DND-41 (cell line): ENCODE measurements at regions not wholly inside any gene's neighbourhood (a gene's known extent, or its start where the extent isn't known, plus 50 kb on each side); places are given as distances from the start of the nearest gene placed in this dataset.

Experiments
- ATAC-seq: fragments of 200-7000 bp; cut with Tn5 transposase; 3 replicates; pipeline ENCODE4 v1.9.1; 2021; ENCODE audit warnings: low read depth; ENCODE audit not compliant: insufficient read depth
- DNase-seq: peaks from one replicate; pipeline ENCODE4 v3.0.0-alpha.2; 2020
- H2AFZ ChIP-seq: 2 replicates; pipeline ENCODE4 v1.6.0; 2012; ENCODE audit warnings: low read depth, low read length
- H3K27ac ChIP-seq: 2 replicates; pipeline ENCODE4 v1.5.1; 2012; ENCODE audit warnings: low read length, inconsistent platforms
- H3K27me3 ChIP-seq: fragments of 200-600 bp; sonication (generic); 2 replicates; pipeline ENCODE4 v1.6.0; 2012; ENCODE audit warnings: low read length, mild to moderate bottlenecking, inconsistent platforms; ENCODE audit not compliant: insufficient read depth, poor library complexity
- H3K36me3 ChIP-seq: 2 replicates; pipeline ENCODE4 v1.5.1; 2012; ENCODE audit warnings: low read length, inconsistent platforms; ENCODE audit not compliant: insufficient read depth
- H3K4me1 ChIP-seq: 2 replicates; pipeline ENCODE4 v1.5.1; 2012; ENCODE audit warnings: mild to moderate bottlenecking, low read length; ENCODE audit not compliant: insufficient read depth
- H3K4me2 ChIP-seq: 2 replicates; pipeline ENCODE4 v1.6.0; 2012; ENCODE audit warnings: mild to moderate bottlenecking, moderate library complexity, low read length, inconsistent platforms; ENCODE audit not compliant: insufficient read depth
- H3K4me3 ChIP-seq, 2 experiments: fragments of 200-600 bp in 1 of 2; shearing (Covaris generic) in 1 of 2; 2 replicates each; pipeline ENCODE4 v1.5.1; 2012 to 2016; ENCODE audit warnings: inconsistent platforms in 2 of 2, low read length in 2 of 2, mild to moderate bottlenecking in 2 of 2, low read depth in 1 of 2, moderate library complexity in 1 of 2
- H3K79me2 ChIP-seq: 2 replicates; pipeline ENCODE4 v1.6.0; 2012; ENCODE audit warnings: low read length, inconsistent platforms; ENCODE audit not compliant: insufficient read depth
- H3K9ac ChIP-seq: 2 replicates; pipeline ENCODE4 v1.6.0; 2012; ENCODE audit warnings: low read depth, mild to moderate bottlenecking, inconsistent platforms, low read length, moderate library complexity
- H3K9me3 ChIP-seq: 2 replicates; pipeline ENCODE4 v1.5.1; 2012; ENCODE audit warnings: low read length, moderate library complexity, mild to moderate bottlenecking, inconsistent platforms; ENCODE audit not compliant: insufficient read depth, severe bottlenecking
- H4K20me1 ChIP-seq: 2 replicates; pipeline ENCODE4 v1.6.0; 2012; ENCODE audit warnings: low read length; ENCODE audit not compliant: insufficient read depth
- CTCF ChIP-seq: IDR thresholded peaks from 2 replicates; pipeline ENCODE4 v1.5.1; 2012; ENCODE audit warnings: borderline replicate concordance, low read length, moderate library complexity, mild to moderate bottlenecking; ENCODE audit not compliant: poor library complexity, severe bottlenecking; ENCODE audit errors: extremely low read depth
- EZH2 ChIP-seq: IDR thresholded peaks from 3 replicates; pipeline ENCODE4 v1.6.1; 2012; ENCODE audit warnings: borderline replicate concordance, low read depth, mild to moderate bottlenecking, moderate library complexity, low read length, inconsistent platforms; ENCODE audit not compliant: severe bottlenecking

GRCh38 chr15:77824361-77825251, 191.9 kb upstream of the LINGO1 start:
- no peak overlapping the region for H3K9ac ChIP-seq
- DNase-seq (no peak), ATAC-seq (no peak)

GRCh38 chr15:77823736-77824135, 191.0 kb upstream of the LINGO1 start:
- H3K9ac ChIP-seq, result no peak overlapping the region
- H3K4me2 ChIP-seq, result no peak overlapping the region
- no peaks in the 10 kb centered on the region for H3K4me1 ChIP-seq
- no peaks in the 10 kb centered on the region for H3K9me3 ChIP-seq
- H3K4me3 ChIP-seq, result no peak overlapping the region
- H3K27me3 ChIP-seq, result peaks cover 2% of the 10 kb centered on the region
- H4K20me1 ChIP-seq, result no peaks in the 10 kb centered on the region; the same call in 1 of the 2 replicates
- H2AFZ ChIP-seq, result no peak overlapping the region
- H3K36me3 ChIP-seq, result no peaks in the 10 kb centered on the region
- no peak for DNase-seq
- no peaks in the 10 kb centered on the region for H3K79me2 ChIP-seq
- TF ChIP-seq CTCF (no peak), EZH2 (no peak)
- ATAC-seq, result no peak
- H3K27ac ChIP-seq, result no peak overlapping the region

More at GRCh38 chr15:77824361-77825251, 191.9 kb upstream of the LINGO1 start:
- Histone ChIP-seq H3K27me3 (peaks cover 2% of the 10 kb centered on the region), H3K36me3 (no peaks in the 10 kb centered on the region), H3K4me3 (no peak overlapping the region), H2AFZ (no peak overlapping the region), H3K4me1 (no peaks in the 10 kb centered on the region), H3K4me2 (no peak overlapping the region), H3K79me2 (no peaks in the 10 kb centered on the region), H4K20me1 (no peaks in the 10 kb centered on the region; the same call in 1 of the 2 replicates), H3K27ac (no peak overlapping the region), H3K9me3 (no peaks in the 10 kb centered on the region)
- TF ChIP-seq EZH2 (no peak), CTCF (no peak)

- Histone ChIP-seq H3K27me3 (peaks cover 2% of the 10 kb centered on the region), H4K20me1 (no peaks in the 10 kb centered on the region; the same call in 1 of the 2 replicates), H3K4me3 (no peak overlapping the region), H3K79me2 (no peaks in the 10 kb centered on the region), H3K4me2 (no peak overlapping the region), H3K27ac (no peak overlapping the region), H3K4me1 (no peaks in the 10 kb centered on the region), H3K36me3 (no peaks in the 10 kb centered on the region), H3K9ac (no peak overlapping the region), H3K9me3 (no peaks in the 10 kb centered on the region), H2AFZ (no peak overlapping the region)
- no peak for DNase-seq
- no peak for ATAC-seq
- TF ChIP-seq EZH2 (no peak), CTCF (no peak)
Observed at GRCh38 chr15:77822631-77823230, 190.0 kb upstream of the LINGO1 start.
